Body of pancreas (tissue), 4 donors: ENCODE measurements at regions not wholly inside any gene's neighbourhood (a gene's known extent, or its start where the extent isn't known, plus 50 kb on each side); places are given as distances from the start of the nearest gene placed in this dataset.

Experiments used
- CTCF ChIP-seq, 7 experiments: fragments of 450-650 bp in 4 of 7; fragments of 200-600 bp in 3 of 7; sonication (generic) in 3 of 7; IDR thresholded peaks; one replicate each; pipeline ENCODE4 v1.5.1; 2016 to 2019; ENCODE audit warnings: antibody characterized with exemption in 7 of 7
- POLR2A ChIP-seq, 3 donors: fragments of 450-650 bp; IDR thresholded peaks; one replicate each; pipeline ENCODE4 v1.6.1; 2016; ENCODE audit warnings: antibody characterized with exemption in 3 of 3, mild to moderate bottlenecking in 2 of 3

- TF ChIP-seq CTCF (IDR thresholded peaks at IDR 0.05) (no peak), POLR2A (IDR thresholded peaks at IDR 0.05) (no peak)
These were observed 51.6 kb upstream of the DLK1 start for GRCh38 chr14:100674897-100675619.
